Gastrocnemius medialis (tissue), 4 donors: ENCODE measurements at regions not wholly inside any gene's neighbourhood (a gene's known extent, or its start where the extent isn't known, plus 50 kb on each side); places are given as distances from the start of the nearest gene placed in this dataset.

ENCODE experiments used
- CTCF ChIP-seq, 5 experiments: fragments of 450-650 bp in 3 of 5; fragments of 200-600 bp in 2 of 5; sonication (generic) in 2 of 5; IDR thresholded peaks in 4 of 5; conservative IDR thresholded peaks in 1 of 5; 1 replicate in 4 of 5; 2 replicates in 1 of 5; pipeline ENCODE4 v1.5.1; 2016 to 2019; ENCODE audit warnings: antibody characterized with exemption in 5 of 5, mild to moderate bottlenecking in 3 of 5, moderate library complexity in 3 of 5
- POLR2A ChIP-seq, 2 donors: fragments of 450-650 bp; IDR thresholded peaks; one replicate each; pipeline ENCODE4 v1.6.1; 2017; ENCODE audit warnings: antibody characterized with exemption in 2 of 2, mild to moderate bottlenecking in 2 of 2, moderate library complexity in 2 of 2

GRCh38 chr5:30121043-30121442, 1072.4 kb upstream of the CDH6 start:
- no peak for TF ChIP-seq CTCF (IDR thresholded peaks at IDR 0.05 in 4 of 5, conservative IDR thresholded peaks at IDR 0.05 in 1 of 5)
- TF ChIP-seq POLR2A (IDR thresholded peaks at IDR 0.05): no peak
